ENCODE measurements at regions not wholly inside any gene's neighbourhood (a gene's known extent, or its start where the extent isn't known, plus 50 kb on each side); places are given as distances from the start of the nearest gene placed in this dataset.

- TF ChIP-seq CTCF (IDR thresholded peaks at IDR 0.05; ENCODE audit: low read length) (no peak), EZH2 (IDR thresholded peaks at IDR 0.05; ENCODE audit: borderline replicate concordance, low read length) (no peak)
These were observed 95.0 kb upstream of the MROH9 start for GRCh38 chr1:170840371-170840770.

Measured in OCI-LY1 (cell line).